Liver (tissue), 3 donors: ENCODE measurements at regions not wholly inside any gene's neighbourhood (a gene's known extent, or its start where the extent isn't known, plus 50 kb on each side); places are given as distances from the start of the nearest gene placed in this dataset.

Experiments used
- CTCF ChIP-seq: fragments of 150-350 bp; IDR thresholded peaks from 2 replicates; pipeline ENCODE4 v1.5.1; 2017; ENCODE audit warnings: improper control_type of control experiment, low read depth, low read length; ENCODE audit not compliant: missing input control
- FOXA2 ChIP-seq: IDR thresholded peaks from 2 replicates; pipeline ENCODE4 v1.6.1; 2016; ENCODE audit warnings: antibody characterized with exemption
- HNF4G ChIP-seq: IDR thresholded peaks from 2 replicates; pipeline ENCODE4 v1.6.1; 2016; ENCODE audit warnings: antibody characterized with exemption
- JUND ChIP-seq, 2 donors: IDR thresholded peaks; 2 replicates each; pipeline ENCODE4 v1.6.1; 2016; ENCODE audit warnings: antibody characterized with exemption in 2 of 2
- RAD21 ChIP-seq, 2 donors: IDR thresholded peaks; 2 replicates each; pipeline ENCODE4 v1.6.1; 2016; ENCODE audit warnings: antibody characterized with exemption in 2 of 2, mild to moderate bottlenecking in 2 of 2
- REST ChIP-seq: IDR thresholded peaks from 2 replicates; pipeline ENCODE4 v1.6.1; 2016; ENCODE audit warnings: antibody characterized with exemption, mild to moderate bottlenecking
- TF ChIP-seq, protein P1 (sequence below): IDR thresholded peaks from 2 replicates; pipeline ENCODE4 v1.6.1; 2016; ENCODE audit warnings: antibody characterized with exemption
- donor health status: healthy.
- donor health status: healthy.

DNA sequence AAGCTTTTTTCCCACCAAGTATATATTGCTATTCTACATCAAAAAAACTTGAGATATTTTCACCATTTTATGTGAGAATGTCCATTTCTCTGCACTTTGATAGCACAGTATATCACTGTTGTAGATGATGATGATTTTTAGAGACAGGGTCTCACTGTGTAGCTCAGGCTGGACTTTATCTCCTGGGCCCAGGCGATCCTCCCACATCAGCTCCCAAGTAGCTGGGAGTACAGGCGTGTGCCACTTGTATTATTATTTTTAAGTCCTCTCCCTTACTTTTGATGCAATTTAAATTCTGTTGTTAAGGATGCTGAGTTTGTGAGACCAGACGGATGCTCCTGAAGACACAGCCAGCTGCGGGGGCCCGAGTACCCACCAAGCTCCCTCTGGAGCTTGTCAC, 326.8 kb downstream of the QKI start:
- TF ChIP-seq REST: no peak
- TF ChIP-seq CTCF: no peak
- no peak for TF ChIP-seq RAD21 (IDR thresholded peaks at IDR 0.05)
- TF ChIP-seq, protein P1, sequence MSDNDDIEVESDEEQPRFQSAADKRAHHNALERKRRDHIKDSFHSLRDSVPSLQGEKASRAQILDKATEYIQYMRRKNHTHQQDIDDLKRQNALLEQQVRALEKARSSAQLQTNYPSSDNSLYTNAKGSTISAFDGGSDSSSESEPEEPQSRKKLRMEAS: no peak
- no peak for TF ChIP-seq FOXA2
- no peak for TF ChIP-seq JUND (IDR thresholded peaks at IDR 0.05)
- no peak for TF ChIP-seq HNF4G
